Activated effector memory CD4-positive, alpha-beta T cell treated with Interleukin-2 at 50 U/mL for 16 hours (primary cell): ENCODE measurements at regions not wholly inside any gene's neighbourhood (a gene's known extent, or its start where the extent isn't known, plus 50 kb on each side); places are given as distances from the start of the nearest gene placed in this dataset.
A peak's percentile ranks its signal among the peaks of the same experiment; 100 is the strongest.
"Not testable (repeated sequence)": the region's sequence is repeated elsewhere in the genome, so short reads cannot be mapped to it uniquely, and the experiment has no call there.

Source experiments
- DNase-seq: peaks from one replicate; pipeline ENCODE4 v3.0.0-alpha.2; 2020

- no peak for DNase-seq
Observed at GRCh38 chr7:26065652-26066051, 86.3 kb upstream of the NFE2L3 start.

- no peak for DNase-seq
Observed at GRCh38 chr7:26066736-26067135, 85.3 kb upstream of the NFE2L3 start.

- DNase-seq: no peak
Observed at GRCh38 chr7:26070290-26070689, 81.7 kb upstream of the NFE2L3 start.

- DNase-seq: no peak
Observed at GRCh38 chr7:26071622-26072456, 80.2 kb upstream of the NFE2L3 start.

GRCh38 chr7:26073041-26073440, 79.0 kb upstream of the NFE2L3 start:
- DNase-seq: no peak

GRCh38 chr7:26074919-26075318, 77.1 kb upstream of the NFE2L3 start:
- no peak for DNase-seq

GRCh38 chr7:26076691-26077090, 75.3 kb upstream of the NFE2L3 start:
- no peak for DNase-seq

- DNase-seq: peak; percentile 69
Observed at GRCh38 chr7:26078437-26079336, 73.3 kb upstream of the NFE2L3 start.

- no peak for DNase-seq
Observed at GRCh38 chr7:26081638-26082037, 70.4 kb upstream of the NFE2L3 start.

GRCh38 chr7:26083113-26083512, 68.9 kb upstream of the NFE2L3 start:
- DNase-seq: no peak

GRCh38 chr7:26084418-26084817, 67.6 kb upstream of the NFE2L3 start:
- no peak for DNase-seq

- DNase-seq: no peak
Observed at GRCh38 chr7:26085771-26086170, 66.2 kb upstream of the NFE2L3 start.

- DNase-seq: no peak
Observed at GRCh38 chr7:26087321-26088091, 64.5 kb upstream of the NFE2L3 start.

GRCh38 chr7:26089469-26089868, 62.5 kb upstream of the NFE2L3 start:
- DNase-seq: not testable (repeated sequence)

- no peak for DNase-seq
Observed at GRCh38 chr7:26090927-26091519, 61.0 kb upstream of the NFE2L3 start.

- no peak for DNase-seq
Observed at GRCh38 chr7:26091933-26092332, 60.1 kb upstream of the NFE2L3 start.

GRCh38 chr7:26093023-26093422, 59.0 kb upstream of the NFE2L3 start:
- DNase-seq: no peak

GRCh38 chr7:26096136-26096535, 55.9 kb upstream of the NFE2L3 start:
- no peak for DNase-seq

GRCh38 chr7:26097837-26098668, 53.9 kb upstream of the NFE2L3 start:
- no peak for DNase-seq

GRCh38 chr7:26099236-26099635, 52.8 kb upstream of the NFE2L3 start:
- no peak for DNase-seq

- DNase-seq: no peak
Observed at GRCh38 chr7:26100406-26101339, 51.3 kb upstream of the NFE2L3 start.
